K562 (cell line): ENCODE measurements at regions not wholly inside any gene's neighbourhood (a gene's known extent, or its start where the extent isn't known, plus 50 kb on each side); places are given as distances from the start of the nearest gene placed in this dataset.

ENCODE experiments used
- MTA2 ChIP-seq: fragments of 450-650 bp; IDR thresholded peaks from 2 replicates; pipeline ENCODE4 v1.6.1; 2016; ENCODE audit warnings: low read depth
- REST ChIP-seq, 2 experiments: fragments of 450-650 bp; formaldehyde crosslinking in 1 of 2; IDR thresholded peaks; 2 replicates each; pipeline versions ENCODE4 v1.4.0 to v1.6.1; 2014 to 2020; ENCODE audit warnings: mild to moderate bottlenecking in 2 of 2, borderline replicate concordance in 1 of 2, low read depth in 1 of 2
- ZNF407 ChIP-seq: fragments of 450-650 bp; IDR thresholded peaks from 2 replicates; pipeline ENCODE4 v1.6.1; 2016; ENCODE audit warnings: low read depth
- TF ChIP-seq, protein P1 (sequence below), 3 experiments: fragments of 200-800 bp in 1 of 3; sonication (Bioruptor generic) in 1 of 3; sonication (generic) in 1 of 3; formaldehyde crosslinking in 1 of 3; IDR thresholded peaks; 2 replicates each; pipeline versions ENCODE4 v1.6.1 to v1.8.0; 2016 to 2022; ENCODE audit warnings: mild to moderate bottlenecking in 2 of 3, missing compliant biosample characterization in 2 of 3, missing genetic modification characterization in 2 of 3, missing genetic modification reagents in 1 of 3
- TF ChIP-seq, protein P2 (sequence below): fragments of 450-650 bp; IDR thresholded peaks from 2 replicates; pipeline ENCODE4 v1.7.1; 2018; ENCODE audit warnings: mild to moderate bottlenecking, low read depth; ENCODE audit not compliant: partially characterized antibody

DNA sequence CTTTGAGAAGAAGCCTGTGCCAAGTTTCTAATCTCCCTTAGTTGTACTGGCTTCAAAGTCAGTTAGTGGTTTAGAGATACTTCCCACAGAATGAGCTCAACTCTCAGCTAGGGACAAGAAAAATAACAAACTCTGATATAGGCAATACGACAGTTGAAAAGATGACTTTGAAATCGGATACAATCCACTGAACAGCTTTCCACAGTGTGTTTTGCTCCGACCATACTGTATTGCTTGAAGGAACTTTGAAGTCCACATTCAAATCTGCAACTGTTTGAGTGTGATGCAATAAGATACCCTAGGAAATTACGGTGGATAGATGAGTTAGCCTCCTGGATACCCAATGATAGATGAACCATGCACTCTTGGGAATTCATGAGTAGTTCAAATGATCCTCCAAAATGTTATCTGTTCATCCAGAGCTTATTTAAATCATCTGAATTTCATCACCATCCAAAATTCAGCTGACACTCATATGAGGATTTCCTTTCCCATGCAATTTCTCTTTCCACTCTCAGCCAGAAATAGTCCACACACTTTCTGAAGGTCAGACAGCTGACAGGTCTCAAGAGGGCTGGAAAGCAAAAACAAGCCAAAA is 443.8 kb downstream of the HAO1 start (continued):
- TF ChIP-seq REST (IDR thresholded peaks at IDR 0.05; ENCODE audit: borderline replicate concordance) (no peak), REST (CRISPR knock-in tag; IDR thresholded peaks at IDR 0.05; ENCODE audit: low read depth) (no peak), MTA2 (no peak), ZNF407 (no peak)
- TF ChIP-seq, protein P1, sequence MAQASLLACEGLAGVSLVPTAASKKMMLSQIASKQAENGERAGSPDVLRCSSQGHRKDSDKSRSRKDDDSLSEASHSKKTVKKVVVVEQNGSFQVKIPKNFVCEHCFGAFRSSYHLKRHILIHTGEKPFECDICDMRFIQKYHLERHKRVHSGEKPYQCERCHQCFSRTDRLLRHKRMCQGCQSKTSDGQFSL (CRISPR knock-in tag; IDR thresholded peaks at IDR 0.05), result no peak
- TF ChIP-seq, protein P1 (tag; IDR thresholded peaks at IDR 0.05), result no peak
- TF ChIP-seq, protein P2, sequence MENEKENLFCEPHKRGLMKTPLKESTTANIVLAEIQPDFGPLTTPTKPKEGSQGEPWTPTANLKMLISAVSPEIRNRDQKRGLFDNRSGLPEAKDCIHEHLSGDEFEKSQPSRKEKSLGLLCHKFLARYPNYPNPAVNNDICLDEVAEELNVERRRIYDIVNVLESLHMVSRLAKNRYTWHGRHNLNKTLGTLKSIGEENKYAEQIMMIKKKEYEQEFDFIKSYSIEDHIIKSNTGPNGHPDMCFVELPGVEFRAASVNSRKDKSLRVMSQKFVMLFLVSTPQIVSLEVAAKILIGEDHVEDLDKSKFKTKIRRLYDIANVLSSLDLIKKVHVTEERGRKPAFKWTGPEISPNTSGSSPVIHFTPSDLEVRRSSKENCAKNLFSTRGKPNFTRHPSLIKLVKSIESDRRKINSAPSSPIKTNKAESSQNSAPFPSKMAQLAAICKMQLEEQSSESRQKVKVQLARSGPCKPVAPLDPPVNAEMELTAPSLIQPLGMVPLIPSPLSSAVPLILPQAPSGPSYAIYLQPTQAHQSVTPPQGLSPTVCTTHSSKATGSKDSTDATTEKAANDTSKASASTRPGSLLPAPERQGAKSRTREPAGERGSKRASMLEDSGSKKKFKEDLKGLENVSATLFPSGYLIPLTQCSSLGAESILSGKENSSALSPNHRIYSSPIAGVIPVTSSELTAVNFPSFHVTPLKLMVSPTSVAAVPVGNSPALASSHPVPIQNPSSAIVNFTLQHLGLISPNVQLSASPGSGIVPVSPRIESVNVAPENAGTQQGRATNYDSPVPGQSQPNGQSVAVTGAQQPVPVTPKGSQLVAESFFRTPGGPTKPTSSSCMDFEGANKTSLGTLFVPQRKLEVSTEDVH, result no peak
